IPS-18c (cell line): ENCODE measurements at regions not wholly inside any gene's neighbourhood (a gene's known extent, or its start where the extent isn't known, plus 50 kb on each side); places are given as distances from the start of the nearest gene placed in this dataset.
"Not testable (repeated sequence)": the region's sequence is repeated elsewhere in the genome, so short reads cannot be mapped to it uniquely, and the experiment has no call there.

Experiments used
- H3K4me3 ChIP-seq: 2 replicates; pipeline ENCODE4 v1.7.0; 2013; ENCODE audit warnings: low read depth, mild to moderate bottlenecking, low read length, moderate library complexity; ENCODE audit not compliant: insufficient read depth
- H3K9me3 ChIP-seq: one replicate; pipeline ENCODE4 v1.6.1; 2013; ENCODE audit warnings: mild to moderate bottlenecking, low read length, moderate library complexity; ENCODE audit not compliant: control insufficient read depth, insufficient read depth

DNA sequence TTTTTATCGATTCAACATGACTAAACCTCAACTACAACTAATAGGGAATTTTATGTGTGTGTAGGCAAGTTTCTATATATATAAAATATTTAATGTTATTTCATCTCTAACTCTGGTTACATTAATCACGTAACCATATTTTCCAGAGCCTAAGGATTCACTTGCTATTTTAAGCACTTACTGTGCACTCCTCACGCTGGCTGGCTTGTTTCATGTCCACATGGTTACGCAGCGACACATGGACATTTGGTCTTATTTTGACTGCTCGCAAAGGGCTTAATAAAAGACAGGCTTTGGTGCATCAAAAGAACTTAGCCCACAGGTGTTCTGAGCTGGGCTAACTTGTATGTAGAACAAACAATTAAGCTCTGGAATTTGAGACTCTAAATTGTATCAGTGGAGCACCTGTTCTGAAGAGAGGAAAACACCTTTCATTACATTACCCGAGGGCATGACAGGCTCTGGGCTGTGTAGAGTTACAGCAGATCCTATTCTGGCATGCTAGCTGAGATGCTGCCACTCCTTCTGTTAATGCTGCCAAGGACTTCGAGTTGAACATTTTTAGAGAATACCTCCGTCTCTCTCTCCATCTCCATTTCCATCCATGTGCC lies 130.0 kb upstream of the NR2F2 start:
- H3K4me3 ChIP-seq = no peak overlapping the region
- no peaks in the 10 kb centered on the region for H3K9me3 ChIP-seq

DNA sequence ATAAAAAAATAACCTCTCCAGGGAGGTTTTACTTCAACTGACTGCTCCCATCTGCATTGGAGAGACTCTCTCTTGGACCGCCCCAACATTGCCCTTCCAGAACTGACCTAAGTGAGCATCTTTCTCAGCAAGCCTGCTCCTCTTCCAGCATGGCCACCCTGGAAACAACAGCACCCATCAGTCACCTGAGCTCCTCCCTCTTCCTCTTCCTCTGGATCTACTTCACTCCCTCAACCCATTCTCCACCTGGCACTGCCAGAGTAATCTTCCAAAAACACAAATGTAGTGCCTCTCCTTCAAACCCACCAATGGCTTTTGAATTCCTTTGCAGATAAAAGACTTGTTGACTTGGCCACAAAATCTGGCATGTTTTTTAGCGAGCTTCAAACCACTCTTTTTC lies 128.8 kb upstream of the NR2F2 start:
- no peak overlapping the region for H3K4me3 ChIP-seq

DNA sequence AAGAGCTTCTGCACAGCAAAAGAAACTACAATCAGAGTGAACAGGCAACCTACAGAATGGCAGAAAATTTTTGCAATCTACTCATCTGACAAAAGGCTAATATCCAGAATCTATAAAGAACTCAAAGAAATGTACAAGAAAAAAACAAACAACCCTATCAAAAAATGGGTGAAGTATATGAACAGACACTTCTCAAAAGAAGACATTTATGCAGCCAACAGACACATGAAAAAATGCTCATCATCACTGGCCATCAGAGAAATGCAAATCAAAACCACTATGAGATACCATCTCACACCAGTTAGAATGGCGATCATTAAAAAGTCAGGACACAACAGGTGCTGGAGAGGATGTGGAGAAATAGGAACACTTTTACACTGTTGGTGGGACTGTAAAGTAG lies 124.9 kb upstream of the NR2F2 start:
- H3K4me3 ChIP-seq, H3K9me3 ChIP-seq: not testable (repeated sequence)

More for the DNA sequence above, 128.8 kb upstream of the NR2F2 start:
- H3K9me3 ChIP-seq = no peaks in the 10 kb centered on the region

DNA sequence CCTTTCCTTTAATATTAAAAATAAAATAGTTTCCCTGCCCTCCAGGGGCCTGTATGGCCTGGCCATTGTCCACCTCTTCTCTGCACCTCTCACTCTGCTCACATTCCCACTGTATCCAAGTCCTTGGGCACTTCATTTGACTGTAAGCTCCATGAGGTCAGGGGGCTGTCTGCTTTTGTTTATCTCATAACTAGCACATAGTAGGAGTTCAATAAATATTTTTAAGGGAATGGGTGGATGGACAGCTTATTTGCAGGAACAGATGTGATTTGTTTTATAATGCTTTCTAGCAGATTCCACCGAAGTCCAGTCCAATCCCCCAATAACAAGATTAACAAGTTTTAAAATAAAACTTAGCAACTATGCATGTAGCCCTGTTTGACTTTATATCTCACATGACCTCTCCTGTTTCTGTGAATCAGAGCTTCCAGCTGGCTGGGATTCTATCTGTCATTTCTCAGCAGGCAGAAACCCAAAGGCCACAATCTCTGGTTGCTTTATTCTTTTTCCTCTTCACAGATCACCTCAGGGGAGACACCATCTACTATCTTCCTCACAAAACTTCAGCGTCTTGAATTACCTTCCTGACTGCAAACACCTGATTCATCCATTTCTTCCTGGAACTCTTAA lies 123.0 kb upstream of the NR2F2 start:
- H3K9me3 ChIP-seq = no peaks in the 10 kb centered on the region
- H3K4me3 ChIP-seq = no peak overlapping the region

DNA sequence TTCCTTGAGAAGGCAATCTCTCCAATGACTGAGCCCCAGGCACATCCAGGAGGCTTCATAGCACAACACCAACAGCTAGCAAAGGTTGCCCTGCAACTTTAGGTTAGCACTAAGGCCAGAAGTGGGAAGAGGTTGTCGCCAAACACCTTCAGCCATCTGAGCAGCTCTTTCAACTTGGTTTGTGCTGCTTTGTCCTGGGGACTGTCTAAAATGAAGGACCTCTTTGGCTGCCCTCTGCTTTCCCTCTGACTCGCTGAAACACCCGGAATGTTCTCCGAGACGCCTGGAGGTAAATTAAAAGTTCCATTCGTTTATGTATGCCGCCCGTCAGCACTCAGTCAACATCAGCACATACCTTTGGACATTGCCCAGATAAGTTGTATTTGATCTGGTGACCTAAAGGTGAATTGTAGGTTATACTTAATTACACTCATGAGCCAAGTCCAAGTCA lies 121.2 kb upstream of the NR2F2 start:
- H3K9me3 ChIP-seq = no peaks in the 10 kb centered on the region
- no peak overlapping the region for H3K4me3 ChIP-seq

DNA sequence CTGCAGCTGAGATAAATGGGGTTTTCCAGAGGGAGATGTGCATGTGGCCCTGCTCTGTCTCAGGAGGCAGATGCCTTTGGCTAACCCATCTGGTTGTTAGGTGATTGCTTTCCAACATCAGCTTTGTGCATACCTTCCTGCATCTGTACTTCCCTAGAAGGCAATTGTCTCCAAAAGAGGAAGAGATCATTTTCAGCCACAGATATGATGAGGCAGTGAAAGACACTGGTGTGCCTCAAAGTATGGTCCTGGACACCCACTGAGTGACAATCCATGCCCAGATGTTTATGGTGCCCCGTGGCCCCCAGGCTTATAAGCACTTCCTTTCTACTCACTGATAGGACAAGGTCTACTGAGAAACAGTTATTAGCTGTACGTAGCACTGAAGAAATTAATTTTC lies 117.5 kb upstream of the NR2F2 start:
- H3K9me3 ChIP-seq = no peaks in the 10 kb centered on the region
- no peak overlapping the region for H3K4me3 ChIP-seq

DNA sequence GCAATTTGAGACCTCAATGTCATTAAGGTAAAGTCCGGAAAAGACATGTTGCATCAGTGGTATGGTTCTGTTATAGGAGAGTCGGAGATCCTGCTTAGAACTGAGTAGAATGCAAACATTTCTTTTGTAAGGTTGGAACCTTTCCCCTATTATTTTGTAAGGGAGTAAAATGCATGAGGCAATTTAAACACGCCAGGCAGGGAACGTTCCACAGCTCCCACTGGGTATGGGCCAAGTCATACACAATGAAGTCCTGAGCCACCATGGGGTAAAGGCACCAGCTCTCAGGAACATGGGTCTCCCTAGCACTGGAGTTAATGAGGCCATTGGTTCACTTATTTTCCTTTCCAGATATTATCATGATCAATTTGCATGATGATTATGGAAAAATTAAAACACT lies 116.6 kb upstream of the NR2F2 start:
- no peak overlapping the region for H3K4me3 ChIP-seq
- no peaks in the 10 kb centered on the region for H3K9me3 ChIP-seq

DNA sequence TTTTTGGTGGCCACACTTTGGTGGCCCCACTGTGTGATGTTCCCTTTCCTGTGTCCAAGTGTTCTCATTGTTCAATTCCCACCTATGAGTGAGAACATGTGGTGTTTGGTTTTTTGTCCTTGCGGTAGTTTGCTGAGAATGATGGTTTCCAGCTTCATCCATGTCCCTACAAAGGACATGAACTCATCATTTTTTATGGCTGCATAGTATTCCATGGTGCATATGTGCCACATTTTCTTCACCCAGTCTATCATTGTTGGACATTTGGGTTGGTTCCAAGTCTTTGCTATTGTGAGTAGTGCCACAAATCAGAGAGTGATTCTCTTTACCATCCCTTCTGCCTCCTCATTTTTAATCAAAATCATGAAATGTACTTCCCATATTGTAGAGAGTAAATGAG lies 114.0 kb upstream of the NR2F2 start:
- H3K9me3 ChIP-seq, H3K4me3 ChIP-seq: not testable (repeated sequence)

DNA sequence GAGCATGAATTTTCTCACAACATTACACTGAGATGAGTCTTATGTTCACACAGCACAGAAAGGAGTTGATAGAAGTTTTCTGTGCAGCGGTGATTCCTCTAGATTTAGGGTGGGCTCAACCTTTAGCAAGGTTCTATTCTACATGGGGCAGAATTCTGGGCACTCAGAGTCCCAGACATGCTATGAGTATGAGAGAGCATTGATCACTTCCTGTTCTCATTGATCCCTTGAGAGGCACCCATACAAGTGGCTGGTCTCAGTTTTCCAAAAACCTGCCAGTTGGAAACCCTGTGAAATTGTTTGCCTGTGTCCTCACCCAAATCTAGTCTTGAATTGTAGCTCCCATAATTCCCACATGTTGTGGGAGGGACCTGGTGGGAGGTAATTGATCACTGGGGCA lies 112.5 kb upstream of the NR2F2 start:
- H3K4me3 ChIP-seq = no peak overlapping the region

DNA sequence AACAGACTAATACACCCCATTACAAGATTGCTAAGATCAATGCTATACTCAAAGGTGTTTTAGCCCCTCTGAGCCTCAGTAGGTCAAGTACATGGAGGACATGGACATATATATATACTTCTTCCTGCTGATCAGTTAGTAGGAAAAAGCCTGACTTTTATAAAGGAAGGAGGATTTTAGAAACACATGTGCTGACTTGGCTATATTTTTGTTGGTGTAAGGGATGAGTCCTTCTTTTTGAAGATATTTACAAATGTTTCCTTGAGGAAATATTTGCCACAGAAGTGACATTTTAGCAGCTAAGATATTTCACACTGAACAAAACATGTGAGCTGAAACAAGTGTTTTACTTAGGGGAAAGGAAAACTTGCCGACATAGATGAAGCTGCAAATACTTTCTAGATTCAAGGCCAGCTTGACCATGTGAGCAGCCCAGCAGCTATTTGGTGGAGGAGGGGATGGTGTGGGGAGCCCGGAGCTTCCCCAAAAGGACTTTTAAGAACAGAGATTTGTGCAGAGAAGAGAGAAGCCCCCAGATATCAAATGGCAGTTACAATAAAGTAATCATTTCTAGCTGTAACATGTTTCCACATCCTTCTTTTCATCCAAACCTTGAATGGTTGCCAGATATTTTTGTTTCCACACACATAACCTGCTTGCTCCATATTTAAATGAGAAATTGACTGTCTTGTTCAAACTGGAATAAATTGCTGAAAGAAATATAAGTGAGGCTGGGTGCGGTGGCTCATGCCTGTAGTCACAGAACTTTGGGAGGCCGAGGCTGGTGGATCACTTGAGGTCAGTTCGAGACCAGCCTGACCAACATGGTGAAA lies 111.7 kb upstream of the NR2F2 start:
- Histone ChIP-seq H3K4me3 (no peak overlapping the region), H3K9me3 (no peaks in the 10 kb centered on the region)

More for the DNA sequence above, 112.5 kb upstream of the NR2F2 start:
- H3K9me3 ChIP-seq = no peaks in the 10 kb centered on the region

DNA sequence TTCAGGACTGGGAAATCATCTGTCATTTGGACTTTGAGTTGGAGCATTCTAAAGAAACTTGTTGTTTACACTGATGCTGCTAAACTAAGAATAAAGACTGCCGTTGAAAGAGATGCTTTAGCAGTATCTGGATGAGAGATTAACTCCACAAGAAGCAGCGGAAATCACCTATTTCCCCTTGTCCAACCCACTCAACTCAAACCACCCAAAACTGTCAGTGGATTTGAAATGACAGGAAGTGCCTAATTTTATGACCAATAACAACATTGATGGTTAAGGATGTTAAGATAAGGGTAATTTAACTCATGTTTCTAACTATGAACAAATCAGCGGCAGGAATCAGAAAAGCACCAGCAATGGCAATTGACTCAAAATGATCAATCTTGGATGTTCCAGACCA lies 110.8 kb upstream of the NR2F2 start:
- Histone ChIP-seq H3K4me3 (no peak overlapping the region), H3K9me3 (no peaks in the 10 kb centered on the region)

DNA sequence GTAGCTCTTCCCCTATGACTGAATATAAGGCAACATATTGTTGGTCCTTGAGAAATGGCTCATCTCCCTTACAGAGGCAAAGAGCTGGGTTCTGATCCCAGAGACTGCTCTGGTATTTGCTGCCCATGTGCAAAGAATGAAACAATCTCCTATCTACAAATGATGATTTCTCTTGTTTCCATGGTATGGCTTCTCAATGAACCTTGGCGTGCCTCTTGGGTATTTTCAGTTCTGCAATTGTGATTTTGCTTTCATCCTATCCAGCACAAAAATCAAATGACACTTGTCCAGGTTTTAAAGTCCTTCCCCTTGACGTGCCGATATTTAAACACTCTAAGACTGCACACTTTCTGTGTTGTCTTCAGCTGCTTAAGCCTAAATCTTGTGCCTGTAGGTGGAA lies 109.8 kb upstream of the NR2F2 start:
- no peaks in the 10 kb centered on the region for H3K9me3 ChIP-seq
- H3K4me3 ChIP-seq = no peak overlapping the region

DNA sequence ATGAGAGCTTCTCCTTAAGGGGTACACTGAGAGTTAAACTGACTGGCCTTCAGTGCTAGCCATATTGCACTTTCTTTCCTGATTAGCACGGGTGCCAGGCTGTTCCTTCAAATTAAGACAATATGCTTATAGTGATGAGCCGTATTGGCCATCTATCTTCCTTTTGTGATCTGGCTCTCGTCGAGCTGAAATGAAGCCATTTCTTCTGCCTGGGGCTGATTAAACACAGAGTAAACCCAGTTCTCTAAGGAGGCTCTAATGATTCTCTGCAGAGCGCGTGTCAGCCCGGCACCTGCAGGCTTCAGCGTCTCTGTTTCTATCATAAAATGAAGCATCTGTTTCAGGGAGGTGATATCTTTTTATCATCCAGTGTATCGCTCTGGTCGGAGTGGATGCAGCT lies 107.5 kb upstream of the NR2F2 start:
- Histone ChIP-seq H3K4me3 (no peak overlapping the region), H3K9me3 (no peaks in the 10 kb centered on the region)

DNA sequence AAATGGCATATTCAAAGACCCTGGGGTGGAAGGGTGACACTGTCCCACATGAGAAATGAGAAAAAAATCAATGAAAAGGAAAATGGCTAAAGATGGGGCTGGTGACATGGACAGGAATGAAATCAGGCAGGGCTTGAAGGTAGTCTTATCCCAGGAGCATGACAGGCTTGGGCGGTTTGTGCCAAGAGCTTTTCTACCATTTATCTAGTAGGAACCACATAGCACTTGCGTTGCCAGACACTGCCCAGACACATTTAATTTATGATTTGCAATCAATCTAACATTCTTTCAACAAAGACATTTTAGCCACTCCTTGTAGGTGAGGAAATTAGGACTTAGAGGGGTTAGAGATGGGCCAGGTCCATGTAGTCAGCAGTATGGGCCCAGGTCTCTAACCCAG lies 106.6 kb upstream of the NR2F2 start:
- Histone ChIP-seq H3K4me3 (no peak overlapping the region), H3K9me3 (no peaks in the 10 kb centered on the region)

DNA sequence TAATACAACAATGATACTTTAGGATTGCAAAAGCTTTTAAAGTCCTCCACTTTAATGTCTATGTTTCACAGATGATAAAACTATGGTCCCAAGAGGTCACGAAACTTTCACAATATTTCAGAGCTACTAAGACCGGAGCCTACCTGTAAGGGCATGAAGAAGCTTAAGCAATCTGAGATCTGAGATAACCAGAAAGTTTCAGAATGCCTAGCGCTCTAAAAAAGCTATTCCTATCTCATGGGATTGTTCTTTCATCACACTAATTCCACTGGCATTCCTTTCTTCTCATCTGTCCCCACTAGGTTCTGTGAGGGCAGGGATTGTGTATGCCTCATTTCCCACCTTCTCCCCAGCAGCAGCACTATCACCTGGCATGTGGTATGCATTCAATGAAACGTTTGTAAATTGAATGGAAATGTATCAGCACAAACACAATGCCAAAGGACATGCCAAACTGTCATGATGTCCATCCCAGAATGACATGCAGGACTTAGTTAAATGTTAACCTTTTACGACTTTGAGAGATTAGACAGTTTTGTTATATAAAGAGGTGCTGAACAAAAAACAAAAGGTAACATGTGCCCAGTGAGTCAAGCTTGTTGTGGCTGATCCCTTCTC lies 104.7 kb upstream of the NR2F2 start:
- H3K4me3 ChIP-seq = no peak overlapping the region
- H3K9me3 ChIP-seq = no peaks in the 10 kb centered on the region

DNA sequence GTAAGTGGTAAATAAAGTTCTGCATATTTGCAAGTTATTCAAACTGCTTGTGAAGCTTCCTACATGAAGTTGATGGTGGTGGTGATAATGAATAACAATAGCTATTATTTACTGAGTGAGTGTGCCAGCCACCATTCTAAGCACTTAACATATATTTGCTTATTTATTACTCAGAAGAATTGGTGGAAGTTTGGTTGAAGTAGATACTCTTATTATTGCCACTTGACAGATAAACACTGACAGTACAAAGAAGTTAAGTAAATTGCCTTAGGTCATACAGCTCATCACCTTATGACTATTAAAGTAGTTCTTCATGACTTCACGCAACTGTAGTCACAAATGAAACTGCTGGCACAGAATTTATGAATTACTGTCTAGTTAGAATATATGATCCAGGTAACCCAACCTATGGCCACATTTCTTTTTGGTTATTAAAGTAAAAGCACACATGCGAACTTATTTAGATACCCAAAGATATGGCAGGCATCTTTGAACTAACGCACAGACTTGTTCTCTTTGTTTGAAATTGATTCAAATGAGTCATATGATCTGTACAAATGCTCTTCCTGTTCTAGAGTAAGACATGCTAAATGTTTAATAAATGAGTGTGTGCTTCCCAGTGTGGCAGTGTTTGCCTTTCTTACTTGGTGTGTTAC lies 99.8 kb upstream of the NR2F2 start:
- no peaks in the 10 kb centered on the region for H3K9me3 ChIP-seq
- no peak overlapping the region for H3K4me3 ChIP-seq

DNA sequence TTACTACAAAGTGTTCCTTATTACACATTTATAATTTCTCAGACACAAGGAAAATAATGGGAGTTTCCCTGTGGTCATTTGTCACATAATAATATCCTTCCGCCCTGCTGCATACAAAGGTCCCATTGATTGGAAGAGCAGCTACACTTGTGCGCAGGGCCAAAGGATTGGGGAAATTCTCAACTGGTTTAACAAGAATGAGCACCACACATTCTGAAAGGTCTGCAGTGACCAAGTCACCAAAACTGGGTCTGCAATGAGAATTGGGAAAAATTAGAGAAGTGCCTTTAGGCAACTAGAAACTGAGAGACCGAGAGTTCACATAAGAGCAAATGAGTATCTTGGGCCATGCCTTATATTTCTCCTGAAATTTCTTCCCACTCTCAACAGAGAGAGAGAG lies 98.2 kb upstream of the NR2F2 start:
- Histone ChIP-seq H3K9me3 (no peaks in the 10 kb centered on the region), H3K4me3 (no peak overlapping the region)
